Raji (cell line): ENCODE measurements at regions not wholly inside any gene's neighbourhood (a gene's known extent, or its start where the extent isn't known, plus 50 kb on each side); places are given as distances from the start of the nearest gene placed in this dataset.

ENCODE experiments used
- POLR2A ChIP-seq: IDR thresholded peaks from 2 replicates; pipeline ENCODE4 v1.6.1; 2011; ENCODE audit warnings: low read depth, low read length, control low read depth; ENCODE audit not compliant: insufficient read depth

DNA sequence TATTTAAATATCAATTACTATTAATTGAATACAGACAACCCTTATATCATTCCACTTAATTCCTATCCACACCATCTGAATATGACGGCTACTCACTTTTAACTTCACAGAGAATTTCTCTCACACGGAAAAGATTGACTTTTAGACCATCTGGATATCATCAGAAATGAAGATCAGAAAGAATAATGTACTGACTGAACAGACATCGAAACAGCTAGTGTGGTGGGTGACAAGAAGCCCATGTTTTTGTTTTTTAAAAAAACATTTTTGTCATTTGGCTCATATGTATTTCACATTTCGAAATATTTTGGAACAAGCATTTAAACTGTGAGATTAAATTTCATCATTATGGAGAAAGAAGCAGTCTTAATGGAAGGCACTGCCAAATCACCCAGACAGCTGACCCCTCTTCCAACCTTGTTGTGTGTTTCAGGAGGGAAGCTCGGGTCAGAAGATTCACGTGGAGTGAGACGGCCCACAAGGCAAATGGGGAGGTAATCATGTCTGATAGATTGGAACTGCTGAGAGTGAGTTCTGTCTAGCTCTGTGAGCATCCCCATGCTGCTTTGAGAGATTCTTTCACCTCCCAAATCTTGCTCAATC lies 204.2 kb upstream of the RASGEF1B start:
- TF ChIP-seq POLR2A = no peak

DNA sequence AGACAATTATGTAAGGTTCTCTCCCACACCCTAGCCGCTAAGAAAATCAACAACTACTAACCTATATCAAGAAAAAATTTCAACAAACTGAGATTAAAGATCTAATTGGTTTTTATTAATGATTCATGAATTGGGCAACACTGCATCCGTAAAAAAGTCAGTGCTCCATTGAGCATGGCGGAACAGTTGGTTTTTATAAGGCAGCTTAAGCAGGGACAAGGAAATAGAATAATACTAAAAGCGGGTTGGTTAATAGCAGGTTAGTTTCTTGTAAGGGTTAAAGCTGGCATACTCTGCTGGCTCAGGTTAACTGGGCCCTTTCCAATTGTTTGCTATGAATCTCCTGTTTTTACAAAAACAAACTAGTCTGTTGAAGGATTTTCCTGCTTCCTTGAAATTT lies 202.3 kb upstream of the RASGEF1B start:
- no peak for TF ChIP-seq POLR2A

DNA sequence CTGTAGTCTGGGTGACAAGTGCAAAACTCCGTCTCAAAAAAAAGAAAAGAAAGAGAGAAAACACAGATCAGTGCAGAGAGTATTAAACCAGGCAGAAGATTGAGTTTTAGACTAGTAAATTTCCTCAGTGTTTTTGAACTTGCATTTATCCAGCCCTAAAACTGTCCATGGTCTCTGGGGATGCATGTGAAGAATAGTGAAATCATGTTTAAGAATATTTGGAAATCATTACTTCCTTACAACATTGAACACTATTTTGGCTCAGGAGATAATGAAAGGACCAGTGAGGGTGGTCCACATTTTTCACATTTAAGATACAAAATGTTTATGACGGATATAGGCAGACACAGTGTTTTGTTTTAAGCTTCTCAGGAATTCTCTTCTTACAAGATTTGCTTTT lies 195.8 kb upstream of the RASGEF1B start:
- no peak for TF ChIP-seq POLR2A

DNA sequence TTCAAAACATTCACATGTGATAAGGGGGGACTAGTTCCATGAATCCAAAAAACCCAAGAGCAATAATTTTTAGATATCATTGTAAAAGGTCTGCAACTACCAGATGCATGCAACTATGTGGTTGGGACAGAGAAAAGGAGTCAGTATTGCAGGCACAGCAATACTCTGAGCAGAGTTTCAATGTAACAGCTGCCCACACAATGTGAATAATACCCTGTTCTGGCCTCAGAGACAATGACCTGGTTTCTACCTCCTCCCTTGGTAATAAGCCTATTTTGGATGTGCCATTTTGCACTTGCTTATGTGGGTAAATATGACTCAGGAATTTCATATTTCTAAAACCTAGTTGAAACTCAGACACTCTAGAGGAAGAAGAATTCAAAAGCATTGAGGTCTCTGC lies 194.8 kb upstream of the RASGEF1B start:
- TF ChIP-seq POLR2A = no peak

DNA sequence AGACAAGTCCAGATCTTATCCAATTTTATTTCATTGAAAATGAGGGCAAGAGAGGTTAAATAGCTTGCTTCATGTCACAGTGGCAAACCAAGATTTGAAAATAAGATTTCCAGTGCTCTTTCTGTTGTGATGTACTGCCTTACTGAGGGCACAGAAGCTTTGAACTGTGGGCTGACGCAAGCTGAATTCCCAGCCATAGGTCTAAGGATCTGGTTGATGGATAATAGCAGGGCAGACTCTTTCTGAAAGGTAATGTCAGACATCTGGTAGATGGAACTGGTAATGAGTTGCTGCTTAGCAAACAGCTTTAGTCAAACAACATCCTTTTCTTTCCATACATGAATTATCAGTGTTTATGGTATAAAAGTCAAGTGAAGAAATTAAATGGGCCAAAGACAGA lies 193.9 kb upstream of the RASGEF1B start:
- no peak for TF ChIP-seq POLR2A

DNA sequence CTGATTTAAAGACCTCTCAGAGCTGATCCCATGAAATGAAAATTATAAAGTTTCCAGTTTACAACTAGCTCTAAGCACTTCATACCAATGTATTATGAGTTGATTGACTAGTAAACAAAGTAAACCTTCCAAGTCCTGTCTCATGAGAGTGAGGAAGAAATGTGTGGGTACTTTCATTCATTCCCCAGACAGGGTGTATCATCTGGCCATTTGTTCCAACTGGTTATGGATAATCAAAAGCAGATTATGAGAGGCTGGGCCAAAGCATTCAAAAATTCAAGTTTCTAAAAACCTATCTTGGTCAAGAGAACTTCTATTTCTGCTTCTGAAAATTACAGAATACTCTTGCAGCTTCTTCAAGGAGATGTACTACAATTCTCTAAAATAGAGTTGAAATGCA lies 193.3 kb upstream of the RASGEF1B start:
- no peak for TF ChIP-seq POLR2A

DNA sequence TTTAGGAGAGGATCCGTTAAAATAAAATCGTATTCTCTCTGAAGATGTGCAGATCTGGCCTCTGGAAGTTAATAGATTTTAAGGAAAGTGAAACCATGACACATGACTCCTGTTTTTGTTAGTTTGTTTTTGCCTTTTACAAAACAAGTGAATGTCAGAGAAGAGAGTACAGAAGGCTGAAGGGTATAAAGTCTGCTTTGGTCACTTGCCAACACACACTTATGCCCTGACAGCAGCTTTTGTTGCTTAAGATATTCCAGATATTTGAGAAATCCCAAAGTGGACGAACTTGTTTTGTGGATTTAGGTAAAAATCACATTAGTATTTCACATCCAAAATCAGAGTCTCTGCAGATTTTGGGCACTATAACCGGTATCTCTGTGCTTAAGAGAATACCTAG lies 192.4 kb upstream of the RASGEF1B start:
- no peak for TF ChIP-seq POLR2A

DNA sequence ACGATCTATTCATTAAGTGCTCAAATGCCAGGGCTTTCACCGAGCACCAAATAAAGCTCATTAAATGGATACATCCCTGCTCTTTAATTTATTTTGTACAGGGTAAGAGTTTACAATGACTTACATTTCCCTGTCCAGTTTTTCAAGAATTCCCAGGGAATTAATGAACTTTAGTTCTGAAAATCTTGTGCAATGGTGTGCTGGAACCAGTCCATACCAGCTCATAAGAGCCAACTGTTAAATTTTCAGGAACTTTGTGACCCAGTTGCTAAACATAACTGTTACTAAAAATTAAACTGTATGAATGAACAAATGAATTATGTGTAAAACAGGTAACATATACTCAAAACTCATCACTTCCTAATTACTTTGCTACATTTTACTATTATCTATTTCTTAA lies 191.7 kb upstream of the RASGEF1B start:
- TF ChIP-seq POLR2A = no peak

DNA sequence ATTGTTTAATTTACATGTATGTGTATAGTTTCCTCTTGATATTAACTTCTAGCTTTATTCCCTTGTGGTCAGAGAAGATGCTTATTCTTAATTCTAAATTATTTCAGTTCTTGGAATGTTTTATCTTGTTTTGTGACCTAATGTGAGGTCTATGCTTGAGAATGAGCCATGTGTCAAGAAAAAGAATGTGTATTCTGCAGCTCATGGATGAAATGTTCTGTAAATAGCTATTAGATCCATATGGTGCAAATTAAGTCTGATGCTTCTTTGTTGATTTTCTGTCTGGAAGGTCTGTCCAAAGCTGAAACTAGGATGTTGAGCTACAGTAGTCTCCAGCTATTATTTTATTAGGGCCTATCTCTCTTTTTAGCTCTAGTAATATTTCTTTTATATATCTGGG lies 187.3 kb upstream of the RASGEF1B start:
- no peak for TF ChIP-seq POLR2A

DNA sequence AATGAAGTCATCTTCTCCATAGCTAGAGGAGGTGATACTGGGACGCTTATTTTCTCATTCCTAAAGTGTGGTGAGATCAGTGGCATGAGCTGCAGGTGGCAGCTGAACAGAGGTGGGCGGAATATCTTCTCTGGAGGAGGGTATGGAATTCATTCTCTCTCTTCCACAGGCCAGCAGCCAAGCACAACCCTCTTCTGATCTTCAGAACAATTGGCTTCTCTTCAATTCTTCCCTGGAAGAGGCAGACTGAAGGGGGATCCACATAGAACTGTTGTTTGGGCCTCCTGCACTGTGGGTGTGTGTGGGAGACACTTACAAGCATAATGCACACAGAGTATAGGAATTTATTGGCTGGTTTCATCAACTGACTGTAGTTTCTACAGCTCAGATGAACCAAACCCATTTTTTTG lies 180.4 kb upstream of the RASGEF1B start:
- TF ChIP-seq POLR2A = no peak

DNA sequence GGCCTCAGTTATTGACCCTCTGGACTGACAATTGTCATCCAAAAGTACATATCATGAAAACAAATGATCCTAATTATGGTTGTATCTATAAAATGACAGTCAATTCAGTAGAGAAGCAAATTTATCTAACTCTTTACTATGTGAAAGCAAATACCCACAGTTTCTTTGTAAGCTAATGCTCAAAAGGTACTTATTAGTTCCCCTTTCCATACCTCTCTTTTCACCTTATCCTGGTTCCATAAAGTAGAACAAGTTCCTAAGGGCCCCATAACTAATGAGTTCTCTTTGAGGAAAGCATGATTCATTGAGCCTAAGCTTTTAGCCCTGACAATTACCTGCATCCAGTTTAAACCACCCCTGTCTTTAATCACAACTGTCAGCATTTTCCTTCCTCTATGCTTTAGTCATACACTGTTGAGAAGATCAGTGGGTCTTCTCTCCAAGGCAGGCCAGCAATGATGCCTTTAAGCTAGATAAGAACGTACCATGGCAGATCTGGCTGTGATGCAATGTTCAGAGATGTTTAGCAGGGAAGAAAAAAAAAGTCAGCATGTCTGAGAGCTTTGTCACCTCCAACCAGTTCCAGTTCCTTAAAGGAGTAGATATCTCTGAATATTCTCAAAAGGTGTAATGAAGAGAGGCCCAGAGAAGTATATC lies 179.7 kb upstream of the RASGEF1B start:
- no peak for TF ChIP-seq POLR2A

DNA sequence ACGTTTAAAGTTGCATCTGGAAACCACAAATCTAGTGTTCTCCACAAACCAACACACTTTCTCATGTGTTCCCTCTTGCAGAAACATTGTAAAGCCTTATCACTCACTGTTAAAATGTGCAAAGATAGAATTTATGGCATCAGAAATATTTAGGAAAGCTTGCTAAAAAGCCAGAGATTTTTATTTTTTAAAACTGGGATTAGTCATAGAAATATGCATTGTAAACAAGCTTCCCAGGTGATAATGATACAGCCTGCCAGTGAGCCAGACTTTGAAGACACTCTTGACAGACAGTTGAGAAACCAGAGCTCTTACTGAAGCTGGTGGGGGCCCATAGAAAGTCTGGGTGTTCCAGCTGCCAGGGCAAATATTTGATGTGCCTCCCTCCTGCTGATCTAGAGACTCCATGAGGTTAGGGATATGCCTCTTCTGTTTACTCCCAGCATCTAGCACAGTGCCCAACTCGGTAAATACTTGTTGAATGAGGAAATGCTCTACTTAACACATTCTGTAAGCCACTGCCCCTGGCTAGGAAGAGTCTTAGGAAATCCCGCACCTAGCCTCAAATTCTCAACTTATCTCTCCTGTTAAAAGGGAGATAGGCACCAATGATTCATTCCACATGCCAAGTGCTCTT lies 179.0 kb upstream of the RASGEF1B start:
- no peak for TF ChIP-seq POLR2A

DNA sequence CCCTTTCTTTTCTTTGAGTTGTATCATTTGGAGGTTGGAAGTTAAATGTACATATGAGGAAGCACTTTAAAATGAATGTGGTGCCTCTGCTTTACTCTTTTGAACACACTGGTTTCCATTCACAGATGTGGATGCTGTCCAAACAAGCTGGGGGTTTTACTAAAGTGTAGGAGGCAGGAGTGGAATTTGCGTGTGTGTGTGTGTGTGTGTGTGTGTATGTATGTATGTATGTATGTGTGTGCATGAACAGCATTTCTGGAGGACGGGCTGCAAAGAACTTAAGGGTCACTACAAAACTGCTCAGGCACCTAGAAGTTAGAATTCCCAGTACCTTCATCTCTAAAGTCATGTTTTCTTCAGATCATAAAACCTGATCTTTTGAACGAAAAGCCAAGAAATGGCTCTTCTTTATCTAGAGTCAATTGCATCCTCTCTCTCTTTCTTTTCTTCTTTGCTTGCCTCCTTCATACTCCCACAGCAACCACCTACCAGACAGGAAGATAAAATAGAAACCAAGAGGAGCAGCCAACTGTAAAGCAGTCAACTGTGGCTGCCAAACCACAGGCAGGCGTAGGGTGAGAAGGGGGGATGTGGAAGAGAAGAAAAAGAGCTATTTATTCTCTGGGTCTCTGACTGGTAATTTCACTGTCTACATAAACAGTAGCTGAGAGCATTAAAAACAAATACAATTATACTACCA lies 177.0 kb upstream of the RASGEF1B start:
- no peak for TF ChIP-seq POLR2A

DNA sequence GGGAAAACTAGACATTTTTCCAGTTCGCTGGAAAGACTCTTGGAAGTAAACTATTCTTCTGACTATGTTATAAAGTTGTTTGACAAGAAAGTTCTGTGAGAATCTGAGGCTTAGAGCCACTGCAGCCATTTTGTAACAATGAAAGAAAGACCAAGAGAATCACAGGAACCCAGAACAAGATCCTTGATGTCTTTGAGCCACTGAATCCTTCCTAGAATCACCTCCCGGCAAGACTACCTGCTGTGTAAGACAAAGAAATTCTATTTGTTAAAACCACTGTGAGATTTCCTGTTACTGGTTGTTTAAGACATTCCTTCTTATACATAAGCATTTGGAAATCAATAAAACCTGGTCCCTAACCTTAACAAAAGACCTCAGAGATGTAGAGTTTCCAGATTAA lies 175.7 kb upstream of the RASGEF1B start:
- TF ChIP-seq POLR2A = no peak

DNA sequence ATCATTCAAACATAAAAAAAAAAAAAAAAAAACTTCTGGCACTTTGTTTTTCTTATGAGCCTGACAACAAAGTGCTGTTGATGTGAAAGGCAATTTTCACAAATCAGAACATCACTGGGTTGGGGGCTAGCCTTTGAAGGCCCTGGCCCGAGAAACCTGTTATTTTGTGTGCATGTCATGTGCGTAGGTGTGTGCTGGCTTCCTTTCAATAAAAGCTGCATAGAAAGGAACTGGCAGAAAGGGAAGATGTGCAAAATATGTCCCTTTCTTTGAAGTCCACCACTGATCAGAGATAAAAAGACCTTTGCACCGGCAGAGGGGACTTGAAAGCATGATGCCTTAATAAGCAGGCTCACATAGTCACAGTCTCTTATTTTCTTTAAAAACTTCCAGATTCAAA lies 170.8 kb upstream of the RASGEF1B start:
- no peak for TF ChIP-seq POLR2A

DNA sequence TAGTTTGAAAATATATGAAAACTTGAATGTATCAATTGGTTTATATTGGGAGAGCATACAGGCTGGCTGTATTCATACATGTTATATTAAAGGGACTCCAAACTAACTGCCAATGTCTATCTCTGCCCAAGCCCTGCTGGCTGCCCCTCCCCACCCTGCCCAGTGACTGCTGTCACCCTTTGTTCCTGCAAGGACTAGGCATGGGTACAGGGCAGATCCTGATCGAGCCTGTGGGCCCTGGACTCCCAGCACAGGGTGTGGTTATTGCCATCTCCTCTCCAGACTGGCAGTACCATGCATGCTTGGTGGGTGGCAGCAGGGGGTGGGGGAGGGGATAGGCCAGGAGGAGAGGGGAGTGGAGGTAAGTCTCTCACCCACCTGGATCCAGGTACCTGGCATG lies 167.5 kb upstream of the RASGEF1B start:
- no peak for TF ChIP-seq POLR2A
